ENCODE measurements at regions not wholly inside any gene's neighbourhood (a gene's known extent, or its start where the extent isn't known, plus 50 kb on each side); places are given as distances from the start of the nearest gene placed in this dataset.

DNA sequence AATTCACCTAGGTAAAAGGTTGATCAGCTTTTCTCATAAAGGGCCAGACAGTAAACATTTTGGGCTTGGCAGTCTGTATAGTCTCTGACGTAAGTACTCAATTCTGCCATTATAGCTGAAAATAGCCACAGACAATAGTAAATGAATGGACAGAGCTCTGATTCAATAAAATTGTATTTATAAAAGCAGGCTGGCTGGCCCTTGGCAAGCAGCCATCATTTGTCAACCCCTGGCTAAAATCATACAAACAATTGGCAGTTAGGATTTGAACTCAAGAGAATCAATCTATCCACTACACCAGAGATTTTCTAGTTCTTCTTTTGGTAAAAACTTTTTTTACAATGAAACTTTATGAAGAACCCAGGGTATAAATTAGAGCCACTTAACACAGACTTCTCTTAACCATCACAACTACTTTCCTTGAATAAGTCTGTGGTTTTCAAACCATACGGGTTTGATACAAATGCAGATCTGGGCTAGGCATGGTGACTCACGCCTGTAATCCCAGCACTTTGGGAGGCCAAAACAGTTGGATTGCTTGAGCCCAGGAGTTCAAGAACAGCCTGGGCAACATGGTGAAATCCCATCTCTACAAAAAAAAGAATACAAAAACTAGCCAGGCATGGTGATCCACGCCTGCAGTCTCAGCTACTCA lies 124.5 kb downstream of the SLC16A9 start:
- H3K4me3 ChIP-seq (ENCODE audit: low read length): no peak overlapping the region
- DNase-seq (ENCODE audit: low read depth): peak; percentile 50

DNA sequence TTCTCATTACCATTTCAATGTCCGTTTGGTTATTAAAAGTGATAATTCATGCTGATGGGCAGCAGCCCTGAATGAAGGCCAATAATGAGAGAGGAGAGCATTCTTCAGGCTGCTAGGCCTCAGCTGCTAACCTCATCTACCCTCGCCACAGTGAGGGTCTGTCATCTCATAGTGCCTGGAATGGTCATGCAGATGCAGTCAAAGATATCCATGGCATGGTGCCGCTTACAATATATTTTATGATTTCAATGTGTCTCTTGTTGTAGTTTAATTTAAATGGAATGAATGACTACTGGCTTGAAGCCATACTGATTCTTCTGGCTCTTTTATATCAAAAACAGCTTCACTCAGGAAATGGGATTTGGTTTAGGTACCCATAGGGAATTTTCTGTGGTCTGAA lies 126.9 kb downstream of the SLC16A9 start:
- TF ChIP-seq, protein P1, sequence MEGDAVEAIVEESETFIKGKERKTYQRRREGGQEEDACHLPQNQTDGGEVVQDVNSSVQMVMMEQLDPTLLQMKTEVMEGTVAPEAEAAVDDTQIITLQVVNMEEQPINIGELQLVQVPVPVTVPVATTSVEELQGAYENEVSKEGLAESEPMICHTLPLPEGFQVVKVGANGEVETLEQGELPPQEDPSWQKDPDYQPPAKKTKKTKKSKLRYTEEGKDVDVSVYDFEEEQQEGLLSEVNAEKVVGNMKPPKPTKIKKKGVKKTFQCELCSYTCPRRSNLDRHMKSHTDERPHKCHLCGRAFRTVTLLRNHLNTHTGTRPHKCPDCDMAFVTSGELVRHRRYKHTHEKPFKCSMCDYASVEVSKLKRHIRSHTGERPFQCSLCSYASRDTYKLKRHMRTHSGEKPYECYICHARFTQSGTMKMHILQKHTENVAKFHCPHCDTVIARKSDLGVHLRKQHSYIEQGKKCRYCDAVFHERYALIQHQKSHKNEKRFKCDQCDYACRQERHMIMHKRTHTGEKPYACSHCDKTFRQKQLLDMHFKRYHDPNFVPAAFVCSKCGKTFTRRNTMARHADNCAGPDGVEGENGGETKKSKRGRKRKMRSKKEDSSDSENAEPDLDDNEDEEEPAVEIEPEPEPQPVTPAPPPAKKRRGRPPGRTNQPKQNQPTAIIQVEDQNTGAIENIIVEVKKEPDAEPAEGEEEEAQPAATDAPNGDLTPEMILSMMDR (conservative IDR thresholded peaks at IDR 0.05; ENCODE audit: low read depth, low read length): no peak
- DNase-seq (ENCODE audit: low read depth): no peak
- H3K4me3 ChIP-seq (ENCODE audit: low read length): no peak overlapping the region

More for the DNA sequence above, 124.5 kb downstream of the SLC16A9 start:
- TF ChIP-seq, protein P1 (conservative IDR thresholded peaks at IDR 0.05; ENCODE audit: low read depth, low read length): no peak

DNA sequence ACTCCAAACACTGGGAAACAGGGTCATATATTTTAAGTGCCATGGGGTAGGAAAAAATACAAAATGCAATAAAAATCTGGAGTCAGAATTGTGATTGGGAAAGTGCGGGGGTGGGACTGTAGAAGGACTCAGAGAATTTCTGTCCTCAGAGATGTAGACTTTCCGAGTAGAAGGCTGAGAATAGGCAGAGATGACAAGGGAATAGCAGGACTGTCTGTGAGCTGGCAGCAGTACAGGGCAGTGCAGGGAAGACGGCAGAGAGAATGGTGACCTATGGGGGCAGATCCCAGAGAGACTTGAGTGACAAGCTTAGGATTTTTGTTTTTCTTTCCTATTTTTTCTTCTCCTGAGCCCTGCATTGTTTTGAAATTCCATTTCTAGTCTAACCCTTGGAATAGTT lies 127.6 kb downstream of the SLC16A9 start:
- TF ChIP-seq, protein P1 (conservative IDR thresholded peaks at IDR 0.05; ENCODE audit: low read depth, low read length): no peak
- no peak overlapping the region for H3K4me3 ChIP-seq (ENCODE audit: low read length)
- DNase-seq (ENCODE audit: low read depth): no peak

DNA sequence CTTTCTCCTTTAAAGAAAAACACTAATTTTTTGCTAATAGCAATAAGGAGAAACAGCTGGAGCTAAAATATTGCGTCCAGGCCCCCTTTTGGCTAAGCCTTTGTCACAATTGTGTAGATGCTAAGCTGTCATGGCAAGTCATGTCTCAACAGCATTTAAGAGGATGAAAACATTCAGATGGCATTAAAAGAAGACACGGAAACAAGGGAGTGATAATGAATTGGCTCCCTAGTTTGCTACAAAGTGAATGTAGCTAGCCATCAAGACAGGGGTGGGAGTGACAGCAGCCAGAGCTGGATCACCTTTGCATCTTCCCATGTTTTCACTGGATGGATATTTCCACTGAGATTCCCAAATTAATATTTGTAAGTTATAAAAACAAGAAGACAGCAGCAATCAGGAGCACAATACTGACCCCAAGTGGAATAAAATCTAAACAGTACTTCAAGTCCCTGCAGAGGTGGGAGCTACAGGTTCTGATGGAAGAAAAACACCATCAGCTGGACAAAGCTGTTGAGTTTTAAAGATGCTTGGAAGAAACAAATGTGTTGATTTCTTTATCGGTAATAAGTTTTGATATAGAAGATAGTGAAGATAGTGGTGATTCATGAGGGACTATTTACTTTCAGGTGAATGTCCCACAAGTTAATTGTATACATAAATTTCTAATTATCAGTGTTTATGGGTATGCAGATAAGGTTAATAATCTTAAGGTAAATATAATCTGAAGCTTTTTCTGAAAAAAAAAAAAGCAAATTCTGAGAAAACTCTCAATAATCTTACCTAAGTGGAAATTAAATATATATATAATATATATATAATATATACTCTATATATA lies 129.4 kb downstream of the SLC16A9 start:
- H3K4me3 ChIP-seq (ENCODE audit: low read length): no peak overlapping the region
- TF ChIP-seq, protein P1 (conservative IDR thresholded peaks at IDR 0.05; ENCODE audit: low read depth, low read length): peak; percentile 66
- no peak for DNase-seq (ENCODE audit: low read depth)

DNA sequence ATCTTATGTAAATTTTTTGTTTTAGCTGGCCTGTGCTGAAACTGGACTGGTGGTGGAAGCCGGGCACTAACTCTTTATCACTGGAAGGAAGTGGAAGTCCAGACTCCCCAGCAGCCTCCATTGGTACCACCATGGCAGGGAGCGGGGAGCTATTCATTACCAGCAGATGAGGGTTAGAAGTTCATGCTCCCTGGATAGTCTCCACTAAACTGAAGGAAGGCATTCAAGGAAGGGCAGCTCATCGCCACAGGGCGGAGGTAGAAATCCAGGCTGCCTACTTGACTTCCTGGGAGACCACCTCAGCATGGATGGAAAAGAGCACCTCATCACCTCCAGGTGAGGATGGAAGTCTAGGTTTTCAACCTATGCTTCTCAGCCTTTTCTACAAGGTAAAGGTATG lies 130.9 kb downstream of the SLC16A9 start:
- TF ChIP-seq, protein P1 (conservative IDR thresholded peaks at IDR 0.05; ENCODE audit: low read depth, low read length): no peak
- H3K4me3 ChIP-seq (ENCODE audit: low read length): no peak overlapping the region
- DNase-seq (ENCODE audit: low read depth): no peak

DNA sequence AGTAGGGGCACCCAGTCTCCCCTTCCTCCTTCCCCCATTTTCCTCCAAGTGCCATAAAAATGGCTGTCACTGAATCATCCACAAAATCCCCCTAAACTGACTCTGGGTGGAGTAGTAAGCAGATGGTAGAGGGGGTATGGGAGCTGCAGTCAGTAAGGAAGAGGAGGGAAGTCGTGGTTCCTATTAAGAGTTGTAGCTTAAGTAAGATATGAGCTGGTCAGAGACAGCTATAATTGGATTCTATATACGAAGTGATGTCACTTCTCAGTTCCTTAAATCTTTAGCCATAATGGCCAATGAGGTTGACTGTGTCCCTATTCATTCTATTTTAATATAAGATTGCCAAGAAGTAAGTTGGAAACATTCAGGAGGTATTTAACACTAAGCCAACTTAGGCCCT lies 131.7 kb downstream of the SLC16A9 start:
- DNase-seq (ENCODE audit: low read depth): no peak
- H3K4me3 ChIP-seq (ENCODE audit: low read length): no peak overlapping the region
- TF ChIP-seq, protein P1 (conservative IDR thresholded peaks at IDR 0.05; ENCODE audit: low read depth, low read length): no peak

GRCh38 chr10:59575269-59575668 lies 134.4 kb downstream of the SLC16A9 start:
- H3K4me3 ChIP-seq (ENCODE audit: low read length): no peak overlapping the region
- no peak for DNase-seq (ENCODE audit: low read depth)
- TF ChIP-seq, protein P1 (conservative IDR thresholded peaks at IDR 0.05; ENCODE audit: low read depth, low read length): no peak

Measured in retinal pigment epithelial cell (primary cell).